HCT116 (cell line): ENCODE measurements at regions not wholly inside any gene's neighbourhood (a gene's known extent, or its start where the extent isn't known, plus 50 kb on each side); places are given as distances from the start of the nearest gene placed in this dataset.

Source experiments
- ATF3 ChIP-seq: IDR thresholded peaks from 2 replicates; pipeline ENCODE4 v1.6.1; 2012
- EZH2 ChIP-seq: fragments of 200-600 bp; sonication (generic); IDR thresholded peaks from 2 replicates; pipeline ENCODE4 v1.6.1; 2017; ENCODE audit warnings: antibody characterized with exemption, mixed run types
- JUND ChIP-seq: IDR thresholded peaks from 2 replicates; pipeline ENCODE4 v1.6.1; 2012
- POLR2A ChIP-seq: IDR thresholded peaks from 2 replicates; pipeline ENCODE4 v1.7.0; 2011; ENCODE audit warnings: borderline replicate concordance; ENCODE audit not compliant: insufficient read depth, insufficient read length; ENCODE audit errors: extremely low read depth
- POLR2AphosphoS5 ChIP-seq: IDR thresholded peaks from 2 replicates; pipeline ENCODE4 v1.6.1; 2011; ENCODE audit warnings: mild to moderate bottlenecking, low read depth, low read length, moderate library complexity
- RAD21 ChIP-seq: IDR thresholded peaks from 2 replicates; pipeline ENCODE4 v1.6.1; 2012; ENCODE audit warnings: low read depth, mild to moderate bottlenecking
- SP1 ChIP-seq: IDR thresholded peaks from 2 replicates; pipeline ENCODE4 v1.6.1; 2012; ENCODE audit warnings: low read depth
- SRF ChIP-seq: IDR thresholded peaks from 2 replicates; pipeline ENCODE4 v1.6.1; 2012; ENCODE audit warnings: low read depth
- YY1 ChIP-seq: IDR thresholded peaks from 2 replicates; pipeline ENCODE4 v1.6.1; 2011; ENCODE audit warnings: low read length, low read depth, moderate library complexity, mild to moderate bottlenecking; ENCODE audit not compliant: insufficient replicate concordance; ENCODE audit errors: extremely low read depth
- ZNF274 ChIP-seq: fragments of 200-500 bp; sonication (Bioruptor generic); IDR thresholded peaks from 2 replicates; pipeline ENCODE4 v1.6.1; 2014; ENCODE audit warnings: mild to moderate bottlenecking, low read depth, low read length, inconsistent platforms
- TF ChIP-seq, protein P1 (sequence below), 3 experiments: fragments of 200-600 bp in 1 of 3; sonication (generic) in 1 of 3; IDR thresholded peaks in 2 of 3; conservative IDR thresholded peaks in 1 of 3; 2 replicates each; pipeline ENCODE4 v1.5.1; 2012 to 2017; ENCODE audit warnings: low read depth in 2 of 3, low read length in 2 of 3, antibody characterized with exemption in 1 of 3, borderline replicate concordance in 1 of 3, control low read depth in 1 of 3, mild to moderate bottlenecking in 1 of 3, mixed read lengths in 1 of 3, mixed run types in 1 of 3, moderate library complexity in 1 of 3; ENCODE audit not compliant: insufficient read depth in 1 of 3

- no peak for TF ChIP-seq EZH2
- TF ChIP-seq, protein P1, sequence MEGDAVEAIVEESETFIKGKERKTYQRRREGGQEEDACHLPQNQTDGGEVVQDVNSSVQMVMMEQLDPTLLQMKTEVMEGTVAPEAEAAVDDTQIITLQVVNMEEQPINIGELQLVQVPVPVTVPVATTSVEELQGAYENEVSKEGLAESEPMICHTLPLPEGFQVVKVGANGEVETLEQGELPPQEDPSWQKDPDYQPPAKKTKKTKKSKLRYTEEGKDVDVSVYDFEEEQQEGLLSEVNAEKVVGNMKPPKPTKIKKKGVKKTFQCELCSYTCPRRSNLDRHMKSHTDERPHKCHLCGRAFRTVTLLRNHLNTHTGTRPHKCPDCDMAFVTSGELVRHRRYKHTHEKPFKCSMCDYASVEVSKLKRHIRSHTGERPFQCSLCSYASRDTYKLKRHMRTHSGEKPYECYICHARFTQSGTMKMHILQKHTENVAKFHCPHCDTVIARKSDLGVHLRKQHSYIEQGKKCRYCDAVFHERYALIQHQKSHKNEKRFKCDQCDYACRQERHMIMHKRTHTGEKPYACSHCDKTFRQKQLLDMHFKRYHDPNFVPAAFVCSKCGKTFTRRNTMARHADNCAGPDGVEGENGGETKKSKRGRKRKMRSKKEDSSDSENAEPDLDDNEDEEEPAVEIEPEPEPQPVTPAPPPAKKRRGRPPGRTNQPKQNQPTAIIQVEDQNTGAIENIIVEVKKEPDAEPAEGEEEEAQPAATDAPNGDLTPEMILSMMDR (IDR thresholded peaks at IDR 0.05 in 2 of 3, conservative IDR thresholded peaks at IDR 0.05 in 1 of 3; ENCODE audit: borderline replicate concordance in 1 of 3, insufficient read depth in 1 of 3, low read depth in 2 of 3, low read length in 2 of 3): no peak
- TF ChIP-seq JUND: no peak
- TF ChIP-seq POLR2AphosphoS5: no peak
- no peak for TF ChIP-seq SP1
- TF ChIP-seq ZNF274: no peak
- no peak for TF ChIP-seq ATF3
- TF ChIP-seq POLR2A: no peak
- no peak for TF ChIP-seq SRF
- no peak for TF ChIP-seq YY1
- no peak for TF ChIP-seq RAD21
Measured at GRCh38 chrX:46310815-46311497, 234.3 kb downstream of the ZNF674 start.
